HG02970 (cell line): ENCODE measurements at regions not wholly inside any gene's neighbourhood (a gene's known extent, or its start where the extent isn't known, plus 50 kb on each side); places are given as distances from the start of the nearest gene placed in this dataset.

Source experiments
- ATAC-seq: cut with Tn5 transposase; IDR thresholded peaks from one replicate; pipeline ENCODE4 v1.9.1; 2021; ENCODE audit warnings: mild to moderate bottlenecking, moderate library complexity, moderate number of reproducible peaks; ENCODE audit not compliant: unreplicated experiment, low FRiP score

DNA sequence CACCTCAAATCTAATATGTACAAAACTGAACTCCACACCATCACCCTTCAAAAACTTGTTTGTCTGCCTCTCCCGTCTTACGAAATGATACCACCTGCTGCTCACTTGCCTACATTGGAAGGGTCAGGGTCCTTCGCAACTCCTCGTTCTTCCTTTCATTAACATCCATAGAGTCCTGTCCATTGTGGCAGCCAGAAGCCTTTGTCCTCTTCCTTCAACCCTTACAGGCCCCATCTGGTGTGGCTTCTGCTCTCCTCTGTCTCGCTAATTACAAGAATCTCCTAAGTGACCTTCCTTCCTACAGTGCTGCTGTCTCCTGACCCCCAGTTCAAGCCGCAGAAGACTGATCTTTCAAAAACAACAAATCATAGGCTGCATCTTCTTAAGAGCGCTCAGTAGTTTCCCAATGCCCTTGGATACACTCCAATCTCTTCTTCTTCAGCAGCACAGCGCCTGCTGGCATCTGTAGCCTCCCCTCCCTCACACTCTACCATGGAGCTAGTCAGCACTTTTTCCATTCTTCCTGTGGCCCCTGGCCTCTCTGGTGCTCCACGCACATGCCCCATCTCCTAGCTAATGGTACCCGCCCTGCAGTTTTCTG, 382.7 kb downstream of the LIG4 start:
- ATAC-seq = no peak

- ATAC-seq = no peak
These were observed 384.5 kb downstream of the LIG4 start for GRCh38 chr13:107830804-107831203.

GRCh38 chr13:107827840-107828549, 387.3 kb downstream of the LIG4 start:
- ATAC-seq = no peak

GRCh38 chr13:107824635-107825034, 390.7 kb downstream of the LIG4 start:
- ATAC-seq = no peak

DNA sequence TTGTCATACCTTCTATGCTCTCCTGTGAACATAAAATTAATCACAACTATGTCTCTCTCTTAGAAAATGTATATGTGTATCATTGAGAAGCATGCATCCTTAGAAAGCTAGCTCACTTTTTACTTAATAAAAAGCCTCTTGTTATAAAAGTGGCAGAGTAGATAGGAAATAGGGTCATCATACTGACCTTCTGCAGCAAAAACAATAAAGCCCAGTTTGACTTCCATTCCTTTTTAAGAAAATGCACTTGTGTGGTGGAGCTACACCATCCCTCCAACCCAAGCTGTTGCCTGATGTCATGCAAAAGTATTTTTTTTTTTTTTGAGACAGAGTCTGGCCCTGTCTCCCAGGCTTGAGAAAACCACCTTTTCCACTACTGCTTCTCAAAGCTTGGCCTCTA, 393.3 kb downstream of the LIG4 start:
- ATAC-seq = no peak

DNA sequence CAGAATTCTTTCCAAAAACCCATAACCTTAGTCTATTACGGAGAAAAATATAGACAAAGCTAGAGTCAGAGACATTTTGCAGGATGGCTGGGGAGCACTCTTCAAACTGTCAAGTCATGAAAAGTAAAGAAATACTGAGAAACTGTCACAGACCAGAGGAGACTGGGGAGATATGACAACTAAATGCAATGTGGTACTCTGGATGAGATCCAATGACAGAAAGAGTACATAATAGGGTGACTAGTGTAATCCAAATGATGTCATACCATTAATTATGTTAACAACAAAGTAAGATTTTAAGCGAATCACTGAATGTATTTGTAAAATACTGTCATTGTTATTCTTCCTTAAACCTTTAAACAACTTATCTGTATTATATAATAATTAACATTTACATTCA, 393.8 kb downstream of the LIG4 start:
- ATAC-seq = no peak

DNA sequence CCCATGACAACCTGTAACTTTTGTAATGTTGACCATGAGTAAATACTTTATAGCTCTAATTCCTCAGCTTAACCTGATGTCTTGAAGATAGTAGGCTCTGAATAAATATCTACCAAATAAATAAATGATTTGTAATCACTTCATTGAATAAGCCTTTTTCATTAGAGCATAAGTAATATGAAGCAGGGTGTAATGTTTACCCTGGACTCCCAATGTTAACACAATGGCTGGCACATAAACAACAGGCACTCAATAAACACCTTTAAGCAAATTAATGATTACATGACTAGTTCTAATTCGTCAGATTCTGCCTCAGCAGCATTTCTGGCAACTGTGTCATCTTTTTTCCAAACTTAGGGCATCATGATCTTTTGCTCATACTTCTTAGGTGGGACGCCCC, 396.3 kb downstream of the LIG4 start:
- no peak for ATAC-seq

DNA sequence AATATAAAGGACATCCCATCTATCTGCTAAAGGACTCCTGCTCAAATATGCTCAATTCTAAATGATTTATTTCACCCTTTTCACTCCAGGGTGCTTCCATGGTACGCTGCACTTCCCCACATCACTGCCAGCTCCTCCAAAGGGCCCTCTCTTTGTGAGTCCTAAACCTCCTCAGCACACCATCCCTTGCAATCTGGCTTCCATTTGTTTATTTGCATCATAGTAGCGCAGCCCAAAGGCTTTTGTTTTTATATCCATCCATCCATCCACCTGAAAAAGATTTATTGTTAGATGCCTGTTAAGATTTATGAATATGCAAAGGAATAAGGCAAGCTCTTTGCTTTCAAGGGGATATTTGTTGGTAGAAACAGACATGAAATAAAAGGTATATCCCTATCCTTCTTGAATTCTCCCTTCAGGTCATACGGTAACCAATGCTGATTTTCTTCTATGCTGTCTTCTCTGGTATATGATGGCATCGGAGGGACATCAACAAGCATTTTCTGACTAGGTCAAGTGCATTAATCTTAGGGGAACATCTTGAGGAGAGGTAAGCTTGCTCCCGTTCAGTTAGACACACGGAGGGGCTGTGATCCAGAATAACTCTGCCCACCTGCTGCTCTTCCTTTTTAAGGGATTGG, 397.6 kb downstream of the LIG4 start:
- ATAC-seq = no peak

- no peak for ATAC-seq
These were observed 403.3 kb downstream of the LIG4 start for GRCh38 chr13:107812014-107812412.

- no peak for ATAC-seq
These were observed 403.9 kb downstream of the LIG4 start for GRCh38 chr13:107811233-107812013.

DNA sequence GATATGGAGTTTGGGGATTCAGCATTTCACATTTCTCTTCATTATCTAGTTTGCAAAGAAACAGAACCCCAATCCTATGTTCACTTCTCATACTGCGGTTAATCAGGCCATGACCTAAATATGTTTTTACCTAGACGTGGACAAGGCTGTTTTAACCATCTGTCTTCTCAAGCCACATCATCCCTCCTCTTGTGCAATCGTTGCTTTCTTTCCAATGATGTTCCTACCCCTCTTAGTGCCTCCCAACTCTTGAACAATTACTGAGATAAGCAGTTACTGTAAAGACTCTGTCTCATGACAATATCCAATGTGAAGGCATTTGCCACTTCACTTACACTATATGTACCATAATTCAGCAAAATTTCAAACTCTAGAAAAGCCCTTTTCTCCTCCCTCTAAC, 406.2 kb downstream of the LIG4 start:
- no peak for ATAC-seq

GRCh38 chr13:107808389-107808788, 406.9 kb downstream of the LIG4 start:
- no peak for ATAC-seq

GRCh38 chr13:107807306-107808073, 407.8 kb downstream of the LIG4 start:
- ATAC-seq = no peak

DNA sequence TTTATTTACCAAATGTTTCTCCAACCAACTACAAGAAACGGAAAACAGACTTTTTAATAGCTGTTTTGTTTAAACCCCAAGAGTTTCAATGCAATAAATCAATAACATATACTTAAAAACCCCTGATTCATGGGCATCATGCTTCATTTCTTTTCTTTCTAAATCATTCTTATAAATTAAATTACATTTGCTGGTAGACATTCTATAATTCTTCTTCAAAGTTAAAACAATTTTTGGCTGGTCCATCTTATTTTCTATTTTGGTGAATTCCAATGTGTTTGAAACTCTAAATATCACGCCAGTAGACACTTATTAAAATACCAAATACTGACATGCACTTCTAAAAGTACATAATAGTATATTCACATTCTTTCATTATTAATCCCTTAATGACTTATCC, 408.6 kb downstream of the LIG4 start:
- no peak for ATAC-seq

GRCh38 chr13:107803822-107804495, 411.4 kb downstream of the LIG4 start:
- ATAC-seq = no peak

GRCh38 chr13:107801621-107802020, 413.7 kb downstream of the LIG4 start:
- ATAC-seq = no peak

GRCh38 chr13:107799001-107799400, 416.3 kb downstream of the LIG4 start:
- no peak for ATAC-seq

GRCh38 chr13:107790397-107790796, 424.9 kb downstream of the LIG4 start:
- ATAC-seq = no peak

GRCh38 chr13:107788464-107789165, 426.7 kb downstream of the LIG4 start:
- no peak for ATAC-seq
